ENCODE measurements at regions not wholly inside any gene's neighbourhood (a gene's known extent, or its start where the extent isn't known, plus 50 kb on each side); places are given as distances from the start of the nearest gene placed in this dataset.

GRCh38 chr12:77354766-77355362 is 289.5 kb upstream of the E2F7 start:
- H3K27ac ChIP-seq (ENCODE audit: low read length): no peak overlapping the region
- TF ChIP-seq EZH2 (IDR thresholded peaks at IDR 0.05; ENCODE audit: borderline replicate concordance, low read depth, low read length, severe bottlenecking): no peak
- TF ChIP-seq CTCF (IDR thresholded peaks at IDR 0.05; ENCODE audit: borderline replicate concordance, extremely low read depth, low read length, poor library complexity, severe bottlenecking): no peak
- no peak overlapping the region for H3K4me2 ChIP-seq (ENCODE audit: insufficient read depth, low read length)
- H3K4me1 ChIP-seq (ENCODE audit: insufficient read depth, low read length): no peaks in the 10 kb centered on the region
- no peak overlapping the region for H3K4me3 ChIP-seq (ENCODE audit: low read depth in 1 of 2, low read length in 2 of 2)
- ATAC-seq (ENCODE audit: insufficient read depth, low read depth): no peak
- H3K9me3 ChIP-seq (ENCODE audit: insufficient read depth, low read length, severe bottlenecking): no peaks in the 10 kb centered on the region
- no peak overlapping the region for H3K9ac ChIP-seq (ENCODE audit: low read depth, low read length)
- H2AFZ ChIP-seq (ENCODE audit: low read depth, low read length): no peak overlapping the region
- no peak for DNase-seq
- H3K79me2 ChIP-seq (ENCODE audit: insufficient read depth, low read length): no peaks in the 10 kb centered on the region
- H3K36me3 ChIP-seq (ENCODE audit: insufficient read depth, low read length): no peaks in the 10 kb centered on the region
- no peaks in the 10 kb centered on the region for H4K20me1 ChIP-seq (ENCODE audit: insufficient read depth, low read length)
- H3K27me3 ChIP-seq (ENCODE audit: insufficient read depth, low read length, poor library complexity): no peaks in the 10 kb centered on the region

- Histone ChIP-seq H3K27me3 (ENCODE audit: insufficient read depth, low read length, poor library complexity) (no peaks in the 10 kb centered on the region), H3K4me3 (ENCODE audit: low read depth in 1 of 2, low read length in 2 of 2) (no peak overlapping the region), H3K4me2 (ENCODE audit: insufficient read depth, low read length) (no peak overlapping the region), H4K20me1 (ENCODE audit: insufficient read depth, low read length) (no peaks in the 10 kb centered on the region), H3K27ac (ENCODE audit: low read length) (no peak overlapping the region), H3K9ac (ENCODE audit: low read depth, low read length) (no peak overlapping the region), H3K4me1 (ENCODE audit: insufficient read depth, low read length) (no peaks in the 10 kb centered on the region), H3K9me3 (ENCODE audit: insufficient read depth, low read length, severe bottlenecking) (no peaks in the 10 kb centered on the region), H2AFZ (ENCODE audit: low read depth, low read length) (no peak overlapping the region), H3K79me2 (ENCODE audit: insufficient read depth, low read length) (no peaks in the 10 kb centered on the region), H3K36me3 (ENCODE audit: insufficient read depth, low read length) (no peaks in the 10 kb centered on the region)
- ATAC-seq (ENCODE audit: insufficient read depth, low read depth) (no peak), DNase-seq (no peak)
- no peak for TF ChIP-seq EZH2 (IDR thresholded peaks at IDR 0.05; ENCODE audit: borderline replicate concordance, low read depth, low read length, severe bottlenecking)
- TF ChIP-seq CTCF (IDR thresholded peaks at IDR 0.05; ENCODE audit: borderline replicate concordance, extremely low read depth, low read length, poor library complexity, severe bottlenecking): no peak
Observed at GRCh38 chr12:77352946-77353345, 287.6 kb upstream of the E2F7 start.

- H3K4me1 ChIP-seq (ENCODE audit: insufficient read depth, low read length): no peaks in the 10 kb centered on the region
- DNase-seq (no peak), ATAC-seq (ENCODE audit: insufficient read depth, low read depth) (no peak)
- no peaks in the 10 kb centered on the region for H3K9me3 ChIP-seq (ENCODE audit: insufficient read depth, low read length, severe bottlenecking)
- H4K20me1 ChIP-seq (ENCODE audit: insufficient read depth, low read length): no peaks in the 10 kb centered on the region
- no peaks in the 10 kb centered on the region for H3K36me3 ChIP-seq (ENCODE audit: insufficient read depth, low read length)
- H3K27me3 ChIP-seq (ENCODE audit: insufficient read depth, low read length, poor library complexity): no peaks in the 10 kb centered on the region
- no peaks in the 10 kb centered on the region for H3K79me2 ChIP-seq (ENCODE audit: insufficient read depth, low read length)
- H3K4me3 ChIP-seq (ENCODE audit: low read depth in 1 of 2, low read length in 2 of 2): no peak overlapping the region
- H3K9ac ChIP-seq (ENCODE audit: low read depth, low read length): no peak overlapping the region
- no peak for TF ChIP-seq EZH2 (IDR thresholded peaks at IDR 0.05; ENCODE audit: borderline replicate concordance, low read depth, low read length, severe bottlenecking)
- no peak for TF ChIP-seq CTCF (IDR thresholded peaks at IDR 0.05; ENCODE audit: borderline replicate concordance, extremely low read depth, low read length, poor library complexity, severe bottlenecking)
- H2AFZ ChIP-seq (ENCODE audit: low read depth, low read length): no peak overlapping the region
- H3K4me2 ChIP-seq (ENCODE audit: insufficient read depth, low read length): no peak overlapping the region
- no peak overlapping the region for H3K27ac ChIP-seq (ENCODE audit: low read length)
Observed at GRCh38 chr12:77351860-77352259, 286.5 kb upstream of the E2F7 start.
